Keratinocyte (primary cell): ENCODE measurements at regions not wholly inside any gene's neighbourhood (a gene's known extent, or its start where the extent isn't known, plus 50 kb on each side); places are given as distances from the start of the nearest gene placed in this dataset.

Experiments
- DNase-seq: peaks from one replicate; pipeline ENCODE4 v3.0.0-alpha.2; 2011; ENCODE audit warnings: low read depth, missing footprints, low spot score
- FAIRE-seq: peaks from 2 replicates; lab custom pipeline; 2011; peaks lifted over from hg19 to GRCh38; lab: Jason Lieb, UNC
- H2AFZ ChIP-seq: 2 replicates; pipeline ENCODE4 v1.6.0; 2012; ENCODE audit warnings: low read length, control low read depth, inconsistent platforms; ENCODE audit not compliant: control insufficient read depth
- H3K27ac ChIP-seq: 2 replicates; pipeline ENCODE4 v1.5.1; 2011; ENCODE audit warnings: low read length; ENCODE audit not compliant: control insufficient read depth, insufficient read depth
- H3K27me3 ChIP-seq: 3 replicates; pipeline ENCODE4 v1.6.0; 2011; ENCODE audit warnings: low read length; ENCODE audit not compliant: control insufficient read depth, insufficient read depth; ENCODE audit errors: extremely low read depth
- H3K36me3 ChIP-seq, 2 experiments: 2 replicates in 1 of 2; 3 replicates in 1 of 2; pipeline ENCODE4 v1.5.1; 2011; ENCODE audit warnings: low read length in 2 of 2, mild to moderate bottlenecking in 1 of 2; ENCODE audit not compliant: control insufficient read depth in 2 of 2, insufficient read depth in 2 of 2; ENCODE audit errors: extremely low read depth in 1 of 2
- H3K4me1 ChIP-seq: 3 replicates; pipeline ENCODE4 v1.5.1; 2011; ENCODE audit warnings: low read length; ENCODE audit not compliant: control insufficient read depth, insufficient read depth; ENCODE audit errors: extremely low read depth
- H3K4me2 ChIP-seq: 3 replicates; pipeline ENCODE4 v1.6.0; 2011; ENCODE audit warnings: low read depth, low read length; ENCODE audit not compliant: control insufficient read depth, insufficient read depth; ENCODE audit errors: extremely low read depth
- H3K4me3 ChIP-seq, 3 experiments: fragments of 200-600 bp in 1 of 3; sonication (generic) in 1 of 3; 2 replicates in 2 of 3; 3 replicates in 1 of 3; pipeline ENCODE4 v1.5.1; 2011 to 2016; ENCODE audit warnings: low read length in 3 of 3, mild to moderate bottlenecking in 3 of 3, control low read depth in 2 of 3, inconsistent platforms in 1 of 3, low read depth in 1 of 3, mixed read lengths in 1 of 3, mixed run types in 1 of 3, moderate library complexity in 1 of 3; ENCODE audit not compliant: control insufficient read depth in 2 of 3, insufficient read depth in 2 of 3; ENCODE audit errors: extremely low read depth in 1 of 3
- H3K79me2 ChIP-seq: 2 replicates; pipeline ENCODE4 v1.6.0; 2012; ENCODE audit warnings: low read length; ENCODE audit not compliant: control insufficient read depth, insufficient read depth
- H3K9ac ChIP-seq: 3 replicates; pipeline ENCODE4 v1.6.0; 2011; ENCODE audit warnings: low read length; ENCODE audit not compliant: control insufficient read depth, insufficient read depth; ENCODE audit errors: extremely low read depth
- H3K9me1 ChIP-seq: 3 replicates; pipeline ENCODE4 v1.6.0; 2011; ENCODE audit warnings: low read length; ENCODE audit not compliant: control insufficient read depth, insufficient read depth; ENCODE audit errors: extremely low read depth
- H3K9me3 ChIP-seq: 2 replicates; pipeline ENCODE4 v1.5.1; 2012; ENCODE audit warnings: low read depth, low read length; ENCODE audit not compliant: control insufficient read depth
- H4K20me1 ChIP-seq: 3 replicates; pipeline ENCODE4 v1.6.0; 2011; ENCODE audit warnings: low read length; ENCODE audit not compliant: control insufficient read depth, insufficient read depth; ENCODE audit errors: extremely low read depth
- EZH2 ChIP-seq: IDR thresholded peaks from one replicate; pipeline ENCODE4 v1.6.1; 2012; ENCODE audit warnings: inconsistent platforms, mild to moderate bottlenecking, low read length, moderate library complexity
- dilution Hi-C: fragments of 300-500 bp; cut with MboI; formaldehyde crosslinking; loops from one replicate; pipeline ENCODE4 v1.7.0; 2020; ENCODE audit warnings: low sequenced_read_pairs; ENCODE audit not compliant: extremely low pct_ligation_motif_present
- TF ChIP-seq, protein P1 (sequence below), 3 experiments: IDR thresholded peaks in 1 of 3; conservative IDR thresholded peaks in 1 of 3; optimal IDR thresholded peaks in 1 of 3; 2 replicates in 2 of 3; 3 replicates in 1 of 3; pipeline versions ENCODE3 to v1.5.1; 2011; ENCODE audit warnings: low read length in 3 of 3, mild to moderate bottlenecking in 3 of 3, moderate library complexity in 2 of 3, control low read depth in 1 of 3, inconsistent platforms in 1 of 3; ENCODE audit not compliant: insufficient read depth in 2 of 3; ENCODE audit errors: extremely low read depth in 1 of 3

DNA sequence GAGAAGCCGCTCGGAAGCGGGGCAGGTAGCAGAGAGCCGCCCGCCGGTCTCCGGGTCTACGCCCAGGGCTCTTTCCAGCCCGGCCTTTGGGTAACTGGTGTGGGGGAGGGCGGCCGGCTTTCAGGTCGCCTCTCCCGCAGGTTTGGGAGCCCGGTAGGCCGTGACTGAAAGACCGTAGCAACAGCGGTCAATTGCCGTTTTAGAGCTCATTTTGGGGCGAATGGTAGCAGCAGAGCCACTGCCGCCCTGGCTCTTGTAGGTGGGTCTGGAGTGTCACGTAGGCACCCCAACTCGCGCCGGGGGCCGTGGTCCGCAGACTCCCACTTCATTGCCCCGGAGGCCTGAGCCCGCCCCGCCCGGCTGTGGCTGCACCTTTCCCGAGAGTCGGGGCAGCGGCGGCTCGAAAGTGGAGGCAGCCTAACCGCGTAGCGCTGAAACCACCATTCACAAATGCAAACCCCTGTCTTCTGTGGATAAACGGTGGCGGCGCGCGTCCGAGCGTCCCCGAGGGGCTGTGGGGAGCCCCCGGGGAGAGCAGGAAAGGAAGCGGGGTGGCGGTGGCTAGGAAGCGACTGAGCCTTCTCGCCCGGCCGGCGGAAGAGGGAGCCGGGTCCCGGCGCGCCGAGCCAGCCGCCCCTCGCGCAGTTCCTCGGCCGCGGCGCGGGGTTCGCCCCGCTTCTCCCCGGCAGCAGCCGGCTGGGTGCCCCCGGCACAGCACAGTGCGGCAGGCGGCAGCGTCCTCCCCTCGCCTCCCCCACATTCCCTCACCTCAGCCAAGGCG lies 2185.1 kb upstream of the TENM3 start:
- dilution Hi-C loops: no loop called here
- H3K9ac ChIP-seq: no peak overlapping the region

DNA sequence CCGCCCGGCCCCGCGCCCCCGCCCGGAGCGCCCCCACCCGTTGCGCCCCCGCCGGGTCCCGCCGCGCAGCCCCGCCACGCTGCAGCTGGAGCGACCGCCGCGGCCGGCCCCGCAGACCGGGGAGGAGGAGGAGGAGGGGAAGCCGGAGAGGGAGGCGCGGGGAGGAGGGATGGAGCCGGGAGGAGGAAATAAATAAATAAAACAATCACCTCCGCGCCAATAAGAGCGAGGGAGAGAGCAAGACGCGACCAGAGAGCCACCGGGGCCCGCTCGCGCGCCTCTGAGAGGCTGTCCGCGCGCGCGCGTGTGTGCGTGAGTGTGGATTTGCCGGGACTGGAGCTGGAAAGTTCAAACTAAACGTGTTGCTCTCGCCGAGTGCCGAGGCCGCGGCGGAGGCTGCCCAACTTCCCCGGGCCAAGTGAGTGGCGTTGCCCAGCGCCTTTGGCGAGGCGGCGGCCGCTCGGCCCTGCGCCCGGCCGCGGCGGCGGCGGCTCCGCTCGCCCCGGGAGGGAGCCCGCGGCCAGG lies 2184.4 kb upstream of the TENM3 start:
- no peaks in the 10 kb centered on the region for H3K9me3 ChIP-seq
- no peaks in the 10 kb centered on the region for H3K36me3 ChIP-seq
- dilution Hi-C loops: no loop called here
- H3K4me1 ChIP-seq: peaks cover 15% of the 10 kb centered on the region
- no peak for TF ChIP-seq EZH2
- TF ChIP-seq, protein P1, sequence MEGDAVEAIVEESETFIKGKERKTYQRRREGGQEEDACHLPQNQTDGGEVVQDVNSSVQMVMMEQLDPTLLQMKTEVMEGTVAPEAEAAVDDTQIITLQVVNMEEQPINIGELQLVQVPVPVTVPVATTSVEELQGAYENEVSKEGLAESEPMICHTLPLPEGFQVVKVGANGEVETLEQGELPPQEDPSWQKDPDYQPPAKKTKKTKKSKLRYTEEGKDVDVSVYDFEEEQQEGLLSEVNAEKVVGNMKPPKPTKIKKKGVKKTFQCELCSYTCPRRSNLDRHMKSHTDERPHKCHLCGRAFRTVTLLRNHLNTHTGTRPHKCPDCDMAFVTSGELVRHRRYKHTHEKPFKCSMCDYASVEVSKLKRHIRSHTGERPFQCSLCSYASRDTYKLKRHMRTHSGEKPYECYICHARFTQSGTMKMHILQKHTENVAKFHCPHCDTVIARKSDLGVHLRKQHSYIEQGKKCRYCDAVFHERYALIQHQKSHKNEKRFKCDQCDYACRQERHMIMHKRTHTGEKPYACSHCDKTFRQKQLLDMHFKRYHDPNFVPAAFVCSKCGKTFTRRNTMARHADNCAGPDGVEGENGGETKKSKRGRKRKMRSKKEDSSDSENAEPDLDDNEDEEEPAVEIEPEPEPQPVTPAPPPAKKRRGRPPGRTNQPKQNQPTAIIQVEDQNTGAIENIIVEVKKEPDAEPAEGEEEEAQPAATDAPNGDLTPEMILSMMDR (optimal IDR thresholded peaks at IDR 0.05 in 1 of 3, IDR thresholded peaks at IDR 0.05 in 1 of 3, conservative IDR thresholded peaks at IDR 0.05 in 1 of 3; ENCODE audit: extremely low read depth in 1 of 3, insufficient read depth in 2 of 3, low read length in 3 of 3): no peak
- H3K4me3 ChIP-seq: peak overlapping the region; percentile 44 to 66 (median 57)
- H3K27me3 ChIP-seq: peaks cover 41% of the 10 kb centered on the region
- FAIRE-seq (no peak), DNase-seq (no peak)
- H2AFZ ChIP-seq: peak overlapping the region; percentile 60
- no peaks in the 10 kb centered on the region for H3K79me2 ChIP-seq
- no peak overlapping the region for H3K9ac ChIP-seq
- no peaks in the 10 kb centered on the region for H4K20me1 ChIP-seq
- peak overlapping the region; percentile 71 for H3K4me2 ChIP-seq
- H3K27ac ChIP-seq: no peak overlapping the region
- H3K9me1 ChIP-seq: no peaks in the 10 kb centered on the region

More for the DNA sequence above, 2185.1 kb upstream of the TENM3 start:
- peaks cover 41% of the 10 kb centered on the region for H3K27me3 ChIP-seq
- FAIRE-seq (no peak), DNase-seq (no peak)
- H2AFZ ChIP-seq: peak overlapping the region; percentile 76
- TF ChIP-seq EZH2: peak; percentile 85
- TF ChIP-seq, protein P1 (optimal IDR thresholded peaks at IDR 0.05 in 1 of 3, IDR thresholded peaks at IDR 0.05 in 1 of 3, conservative IDR thresholded peaks at IDR 0.05 in 1 of 3; ENCODE audit: extremely low read depth in 1 of 3, insufficient read depth in 2 of 3, low read length in 3 of 3): no peak
- no peaks in the 10 kb centered on the region for H3K9me1 ChIP-seq
- H3K4me1 ChIP-seq: peaks cover 15% of the 10 kb centered on the region
- peak overlapping the region; percentile 36 to 66 (median 64) for H3K4me3 ChIP-seq
- no peaks in the 10 kb centered on the region for H3K36me3 ChIP-seq
- peak overlapping the region; percentile 76 for H3K4me2 ChIP-seq
- H3K27ac ChIP-seq: no peak overlapping the region
- H3K9me3 ChIP-seq: no peaks in the 10 kb centered on the region
- no peaks in the 10 kb centered on the region for H3K79me2 ChIP-seq
- H4K20me1 ChIP-seq: no peaks in the 10 kb centered on the region
